ENCODE measurements at regions not wholly inside any gene's neighbourhood (a gene's known extent, or its start where the extent isn't known, plus 50 kb on each side); places are given as distances from the start of the nearest gene placed in this dataset.

DNA sequence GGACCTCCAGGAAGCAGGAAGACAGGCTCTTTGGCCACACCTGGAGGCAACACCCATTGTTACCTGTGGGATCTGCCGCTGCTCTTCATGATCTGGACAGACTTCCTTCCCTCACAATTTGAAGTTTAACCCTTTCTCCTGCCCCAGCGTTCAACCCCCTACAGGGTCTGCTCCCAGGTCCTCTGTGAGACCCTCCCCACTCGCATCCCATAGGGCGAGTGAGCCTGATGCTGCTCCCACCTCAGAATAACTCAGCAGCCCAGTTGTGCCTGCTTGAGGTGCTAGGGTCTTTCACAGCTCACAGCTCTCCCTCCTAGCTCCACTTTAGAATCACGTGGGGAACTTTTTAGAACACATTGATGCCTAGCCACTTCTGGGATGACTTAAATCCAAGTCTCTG, 61.8 kb upstream of the C10orf90 start:
- peaks cover 33% of the 10 kb centered on the region for H3K27me3 ChIP-seq (ENCODE audit: low read depth)
- H3K27ac ChIP-seq (replicated peaks): peak overlapping the region; percentile 44
- DNase-seq: no peak
- peaks cover 5% of the 10 kb centered on the region for H3K4me1 ChIP-seq
- H3K4me3 ChIP-seq: no peak overlapping the region
- peaks cover 14% of the 10 kb centered on the region for H3K9me3 ChIP-seq (replicated peaks)
- intact Hi-C loops (cut with micrococcal nuclease): no loop called here
- no peaks in the 10 kb centered on the region for H3K36me3 ChIP-seq
- TF ChIP-seq, protein P1, sequence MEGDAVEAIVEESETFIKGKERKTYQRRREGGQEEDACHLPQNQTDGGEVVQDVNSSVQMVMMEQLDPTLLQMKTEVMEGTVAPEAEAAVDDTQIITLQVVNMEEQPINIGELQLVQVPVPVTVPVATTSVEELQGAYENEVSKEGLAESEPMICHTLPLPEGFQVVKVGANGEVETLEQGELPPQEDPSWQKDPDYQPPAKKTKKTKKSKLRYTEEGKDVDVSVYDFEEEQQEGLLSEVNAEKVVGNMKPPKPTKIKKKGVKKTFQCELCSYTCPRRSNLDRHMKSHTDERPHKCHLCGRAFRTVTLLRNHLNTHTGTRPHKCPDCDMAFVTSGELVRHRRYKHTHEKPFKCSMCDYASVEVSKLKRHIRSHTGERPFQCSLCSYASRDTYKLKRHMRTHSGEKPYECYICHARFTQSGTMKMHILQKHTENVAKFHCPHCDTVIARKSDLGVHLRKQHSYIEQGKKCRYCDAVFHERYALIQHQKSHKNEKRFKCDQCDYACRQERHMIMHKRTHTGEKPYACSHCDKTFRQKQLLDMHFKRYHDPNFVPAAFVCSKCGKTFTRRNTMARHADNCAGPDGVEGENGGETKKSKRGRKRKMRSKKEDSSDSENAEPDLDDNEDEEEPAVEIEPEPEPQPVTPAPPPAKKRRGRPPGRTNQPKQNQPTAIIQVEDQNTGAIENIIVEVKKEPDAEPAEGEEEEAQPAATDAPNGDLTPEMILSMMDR (IDR thresholded peaks at IDR 0.05; ENCODE audit: borderline replicate concordance): no peak

DNA sequence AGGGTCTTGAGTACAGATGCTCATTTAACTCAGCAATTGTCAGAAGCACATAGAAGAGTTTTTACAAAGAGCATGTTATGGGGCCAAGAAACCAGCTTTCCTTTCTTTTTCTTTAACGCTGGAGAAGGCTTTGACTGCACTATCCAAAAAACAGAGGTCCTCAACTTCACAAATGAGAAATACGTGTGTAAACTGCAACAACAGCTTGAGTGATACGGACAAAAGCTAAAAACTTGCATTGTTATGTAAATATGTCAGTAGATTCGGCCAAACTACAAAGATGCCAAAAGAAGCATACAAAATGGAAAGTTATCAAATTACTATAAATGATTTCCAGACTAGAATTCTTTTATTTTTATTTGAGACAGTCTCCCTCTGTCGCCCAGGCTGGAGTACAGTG, 62.4 kb upstream of the C10orf90 start:
- TF ChIP-seq, protein P1 (IDR thresholded peaks at IDR 0.05; ENCODE audit: borderline replicate concordance): no peak

DNA sequence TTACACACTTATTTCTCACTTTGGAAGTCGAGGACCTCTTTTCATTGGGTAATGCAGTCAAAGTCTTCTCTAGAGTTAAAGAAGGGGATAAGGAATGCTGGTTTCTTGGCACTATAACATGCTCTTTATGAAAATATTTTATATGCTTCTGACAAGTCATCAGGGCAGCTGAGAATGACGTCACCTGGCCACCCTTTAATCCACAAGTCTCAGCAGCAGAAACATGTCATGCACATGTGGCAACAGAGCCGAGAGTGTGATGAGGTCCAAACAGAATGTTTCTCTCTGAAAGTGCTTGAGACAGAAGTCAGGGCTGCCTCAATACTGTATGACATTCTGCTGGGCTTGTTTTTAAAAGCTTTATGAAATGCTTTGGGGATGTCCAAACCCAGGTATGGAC, 63.5 kb upstream of the C10orf90 start:
- Histone ChIP-seq H3K4me3 (no peak overlapping the region), H3K4me1 (peaks cover 5% of the 10 kb centered on the region), H3K36me3 (no peaks in the 10 kb centered on the region), H3K9me3 (replicated peaks) (no peaks in the 10 kb centered on the region), H3K27me3 (ENCODE audit: low read depth) (peaks cover 49% of the 10 kb centered on the region), H3K27ac (replicated peaks) (peak overlapping the region; percentile 5)
- DNase-seq: no peak
- TF ChIP-seq, protein P1 (IDR thresholded peaks at IDR 0.05; ENCODE audit: borderline replicate concordance): no peak
- intact Hi-C loops (cut with micrococcal nuclease): no loop called here

More for the DNA sequence above, 62.4 kb upstream of the C10orf90 start:
- H3K36me3 ChIP-seq: no peaks in the 10 kb centered on the region
- intact Hi-C loops (cut with micrococcal nuclease): no loop called here
- H3K9me3 ChIP-seq (replicated peaks): peaks cover 9% of the 10 kb centered on the region
- DNase-seq: no peak
- H3K27me3 ChIP-seq (ENCODE audit: low read depth): peaks cover 38% of the 10 kb centered on the region
- peaks cover 5% of the 10 kb centered on the region for H3K4me1 ChIP-seq
- no peak overlapping the region for H3K4me3 ChIP-seq
- no peak overlapping the region for H3K27ac ChIP-seq (replicated peaks)

DNA sequence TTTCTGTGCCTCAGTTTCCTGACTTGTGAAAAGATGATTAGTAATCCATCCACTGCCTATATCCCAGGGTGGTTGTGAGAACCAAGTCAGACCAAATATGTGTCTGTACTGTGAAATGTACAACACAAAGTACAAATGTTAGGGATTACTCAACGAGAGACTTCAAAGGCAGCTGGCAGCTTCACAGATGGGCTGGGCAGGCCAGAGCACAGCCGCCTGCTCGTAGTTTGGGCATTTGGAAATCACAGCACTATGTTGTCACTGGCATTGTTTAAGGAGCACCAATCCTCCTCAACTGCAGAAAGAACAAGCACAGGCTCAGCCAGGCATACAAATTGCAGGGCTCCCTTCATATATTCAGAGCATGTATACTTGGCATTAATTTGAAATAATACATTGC, 64.5 kb upstream of the C10orf90 start:
- Histone ChIP-seq H3K9me3 (replicated peaks) (no peaks in the 10 kb centered on the region), H3K4me1 (peaks cover 5% of the 10 kb centered on the region), H3K27me3 (ENCODE audit: low read depth) (peaks cover 51% of the 10 kb centered on the region), H3K27ac (replicated peaks) (no peak overlapping the region), H3K36me3 (no peaks in the 10 kb centered on the region), H3K4me3 (no peak overlapping the region)
- intact Hi-C loops (cut with micrococcal nuclease): no loop called here
- TF ChIP-seq, protein P1 (IDR thresholded peaks at IDR 0.05; ENCODE audit: borderline replicate concordance): no peak
- no peak for DNase-seq

DNA sequence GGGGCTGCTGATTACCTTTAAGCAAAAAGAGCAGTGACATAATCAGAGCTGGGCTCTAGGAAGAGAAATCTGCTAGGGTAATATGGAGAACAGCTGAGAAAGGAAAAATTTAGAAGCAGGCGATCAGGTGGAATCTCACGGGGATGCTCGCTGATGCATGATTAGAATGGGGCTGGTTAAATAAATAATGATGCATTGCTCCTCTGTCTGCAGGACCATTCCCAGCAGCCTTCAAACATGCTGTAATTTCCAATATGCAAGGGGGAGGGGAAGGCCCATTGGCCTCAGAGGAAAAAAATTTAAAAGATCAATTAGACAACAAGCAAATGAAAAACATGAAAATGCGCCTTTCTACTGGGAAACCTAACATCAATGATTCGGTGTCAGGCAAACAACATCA, 65.6 kb upstream of the C10orf90 start:
- Histone ChIP-seq H3K9me3 (replicated peaks) (no peaks in the 10 kb centered on the region), H3K27ac (replicated peaks) (no peak overlapping the region), H3K4me1 (peaks cover 5% of the 10 kb centered on the region), H3K36me3 (no peaks in the 10 kb centered on the region), H3K4me3 (no peak overlapping the region), H3K27me3 (ENCODE audit: low read depth) (peaks cover 51% of the 10 kb centered on the region)
- TF ChIP-seq, protein P1 (IDR thresholded peaks at IDR 0.05; ENCODE audit: borderline replicate concordance): no peak
- intact Hi-C loops (cut with micrococcal nuclease): no loop called here
- no peak for DNase-seq

DNA sequence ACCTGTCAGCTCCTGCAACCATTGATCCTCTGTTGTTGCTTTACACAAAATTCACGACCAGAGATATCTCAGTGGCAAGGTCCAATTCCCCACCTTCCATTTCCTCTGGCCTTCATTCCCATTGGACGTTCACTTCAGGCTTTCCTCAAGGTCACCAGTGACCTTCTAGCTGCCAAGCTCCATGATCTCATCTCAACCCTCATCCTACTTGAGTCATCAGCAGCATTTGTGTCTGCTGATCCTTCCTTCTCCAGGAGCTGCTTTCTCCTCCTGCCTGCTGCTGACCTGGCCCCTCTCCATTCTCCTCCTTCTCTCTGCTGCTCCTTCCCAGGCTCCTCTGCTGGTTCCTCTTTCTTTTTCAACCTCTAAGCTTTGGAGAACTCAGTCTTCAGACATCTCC, 66.2 kb upstream of the C10orf90 start:
- H3K4me3 ChIP-seq: no peak overlapping the region
- H3K9me3 ChIP-seq (replicated peaks): no peaks in the 10 kb centered on the region
- H3K4me1 ChIP-seq: peaks cover 5% of the 10 kb centered on the region
- intact Hi-C loops (cut with micrococcal nuclease): no loop called here
- no peak for DNase-seq
- H3K36me3 ChIP-seq: no peaks in the 10 kb centered on the region
- TF ChIP-seq, protein P1 (IDR thresholded peaks at IDR 0.05; ENCODE audit: borderline replicate concordance): no peak
- H3K27ac ChIP-seq (replicated peaks): no peak overlapping the region
- H3K27me3 ChIP-seq (ENCODE audit: low read depth): peaks cover 51% of the 10 kb centered on the region
